NB4 (cell line): ENCODE measurements at regions not wholly inside any gene's neighbourhood (a gene's known extent, or its start where the extent isn't known, plus 50 kb on each side); places are given as distances from the start of the nearest gene placed in this dataset.

Experiments used
- CTCF ChIP-seq: IDR thresholded peaks from one replicate; pipeline ENCODE4 v1.5.1; 2012; ENCODE audit warnings: low read depth, low read length
- MAX ChIP-seq: IDR thresholded peaks from 2 replicates; pipeline ENCODE4 v1.6.1; 2011; ENCODE audit warnings: low read depth, low read length
- MYC ChIP-seq: IDR thresholded peaks from 2 replicates; pipeline ENCODE4 v1.6.1; 2011; ENCODE audit warnings: low read depth, low read length
- POLR2A ChIP-seq: IDR thresholded peaks from 2 replicates; pipeline ENCODE4 v1.6.1; 2011; ENCODE audit warnings: mild to moderate bottlenecking; ENCODE audit not compliant: insufficient read length; ENCODE audit errors: extremely low read depth

GRCh38 chr3:87973906-87974305 is 84.9 kb downstream of the CGGBP1 start:
- TF ChIP-seq CTCF (no peak), POLR2A (no peak), MAX (no peak), MYC (no peak)
